Right cardiac atrium (tissue), 5 donors: ENCODE measurements at regions not wholly inside any gene's neighbourhood (a gene's known extent, or its start where the extent isn't known, plus 50 kb on each side); places are given as distances from the start of the nearest gene placed in this dataset.

Experiments
- ATAC-seq, 2 donors: fragments of 200-7000 bp; cut with Tn5 transposase; one replicate each; pipeline versions ENCODE4 v1.8.0 to v1.9.1; 2020; ENCODE audit warnings: moderate library complexity in 2 of 2, mild to moderate bottlenecking in 1 of 2
- DNase-seq, 3 donors: peaks; one replicate each; pipeline ENCODE4 v3.0.0-alpha.2; 2020
- H3K27ac ChIP-seq: one replicate; pipeline ENCODE4 v1.5.1; 2013; ENCODE audit warnings: mild to moderate bottlenecking, low read length, control low read depth, moderate library complexity
- H3K27me3 ChIP-seq: one replicate; pipeline ENCODE4 v1.6.1; 2013; ENCODE audit not compliant: control insufficient read depth, insufficient read depth
- H3K4me1 ChIP-seq: one replicate; pipeline ENCODE4 v1.6.1; 2013; ENCODE audit warnings: low read length; ENCODE audit not compliant: control insufficient read depth, insufficient read depth
- H3K4me3 ChIP-seq: one replicate; pipeline ENCODE4 v1.5.1; 2013; ENCODE audit warnings: low read length, control low read depth
- H3K9me3 ChIP-seq: one replicate; pipeline ENCODE4 v1.6.1; 2013; ENCODE audit warnings: low read length; ENCODE audit not compliant: control insufficient read depth
- WGBS: extraction: QIAGEN DNeasy Blood & Tissue Kit; methylation state at CpG from one replicate; pipeline ENCODE4 v1.1.7; 2013; 5-methylcytosine and 5-hydroxymethylcytosine counted together
- intact Hi-C, 4 donors: fragments of 100-400 bp; cut with DNase I; formaldehyde crosslinking; loops; one replicate each; pipeline versions ENCODE4 v1.11.0 to v1.14.0; 2022 to 2023
- donor health status: healthy with polysubstance abuse.
- donor health status: DM: no; HTN: yes; CAD: no.
- donor health status: DM: no; HTN: no; CAD: no.
- donor health status: DM: no; HTN: yes; CAD: no; lungs with severe emphysema.
- donor health status: DM: yes; HTN: yes; CAD: no.

DNA sequence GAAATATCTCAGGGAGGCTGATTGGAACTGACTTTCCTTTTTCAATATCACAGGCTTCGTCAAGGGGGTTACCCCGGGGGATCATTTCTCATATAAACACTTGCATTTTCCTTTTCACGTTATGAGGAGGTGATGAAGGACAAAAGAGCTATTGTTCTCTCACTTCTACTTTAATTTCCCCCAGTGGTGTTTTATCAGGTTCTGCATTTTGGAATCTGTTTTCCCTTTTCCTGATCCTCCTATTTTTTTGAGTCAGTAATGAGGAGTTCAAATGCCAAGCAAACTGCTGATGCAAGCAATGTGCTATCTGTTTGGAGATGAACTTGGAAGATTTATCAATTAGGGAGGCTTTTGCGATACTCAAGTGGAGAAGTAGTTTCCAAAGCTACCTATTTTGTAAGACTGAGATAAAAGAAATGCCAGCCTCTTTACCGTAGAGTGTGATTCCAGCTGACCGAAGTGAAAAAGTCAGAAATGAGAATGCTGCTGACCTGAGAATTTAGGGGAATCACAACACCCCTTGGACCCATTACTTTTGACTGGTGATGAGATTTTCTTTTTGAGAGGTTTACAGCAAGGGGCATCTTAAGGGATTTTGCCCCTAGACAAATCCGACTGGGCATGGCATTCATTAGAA is 556.0 kb downstream of the RNF144A start:
- Histone ChIP-seq H3K4me1 (no peaks in the 10 kb centered on the region), H3K27me3 (peaks cover 3% of the 10 kb centered on the region), H3K9me3 (no peaks in the 10 kb centered on the region), H3K27ac (no peak overlapping the region), H3K4me3 (no peak overlapping the region)
- 46% methylated on average over 7 of the region's 7 CpGs for WGBS
- DNase-seq (no peak), ATAC-seq (no peak)
- intact Hi-C loops = no loop called here

DNA sequence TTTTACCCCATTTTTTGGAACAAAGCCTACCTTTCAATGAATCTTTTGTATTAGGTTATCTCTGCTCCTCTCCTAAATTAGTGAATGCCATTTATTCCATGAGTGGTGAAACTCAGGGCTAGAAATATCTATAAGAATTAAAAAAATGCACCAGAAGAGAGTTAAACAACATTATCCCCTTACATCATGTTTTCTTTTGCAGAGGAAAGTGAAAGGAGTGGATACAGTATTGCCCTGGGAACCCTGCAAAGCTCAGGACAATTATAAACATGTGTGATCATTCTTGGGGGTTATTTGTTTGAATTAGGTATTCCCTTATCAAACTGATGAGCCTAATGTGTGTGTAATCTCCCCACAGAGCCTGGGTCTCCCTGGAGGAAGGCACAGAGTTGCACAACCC is 559.2 kb downstream of the RNF144A start:
- ATAC-seq = no peak
- H3K9me3 ChIP-seq = no peaks in the 10 kb centered on the region

DNA sequence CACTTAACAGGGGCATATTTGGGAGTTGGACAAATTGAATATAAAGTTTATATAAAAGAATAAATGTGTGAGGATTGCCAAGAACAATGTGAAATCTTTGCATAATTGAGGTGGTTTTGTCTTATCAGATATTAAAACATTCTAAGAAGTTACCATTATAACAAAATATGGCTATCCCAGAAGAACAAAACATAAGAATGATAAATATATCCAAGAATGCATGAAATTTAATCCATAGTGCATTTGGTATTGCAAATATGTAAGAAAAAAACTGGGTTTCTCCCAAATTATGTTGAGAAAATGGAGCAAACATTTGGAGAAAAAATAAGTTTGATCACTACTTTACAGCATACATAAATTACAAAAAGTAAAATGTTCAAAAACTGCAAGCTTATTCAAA is 562.4 kb downstream of the RNF144A start:
- intact Hi-C loops = no loop called here
- Histone ChIP-seq H3K4me1 (no peaks in the 10 kb centered on the region), H3K27ac (no peak overlapping the region), H3K27me3 (no peaks in the 10 kb centered on the region), H3K9me3 (no peaks in the 10 kb centered on the region), H3K4me3 (no peak overlapping the region)
- ATAC-seq (no peak), DNase-seq (no peak)

More for the DNA sequence above, 559.2 kb downstream of the RNF144A start:
- H3K4me1 ChIP-seq = no peaks in the 10 kb centered on the region
- no peaks in the 10 kb centered on the region for H3K27me3 ChIP-seq
- H3K27ac ChIP-seq = no peak overlapping the region
- no peak overlapping the region for H3K4me3 ChIP-seq
- no peak for DNase-seq
- intact Hi-C loops = no loop called here

DNA sequence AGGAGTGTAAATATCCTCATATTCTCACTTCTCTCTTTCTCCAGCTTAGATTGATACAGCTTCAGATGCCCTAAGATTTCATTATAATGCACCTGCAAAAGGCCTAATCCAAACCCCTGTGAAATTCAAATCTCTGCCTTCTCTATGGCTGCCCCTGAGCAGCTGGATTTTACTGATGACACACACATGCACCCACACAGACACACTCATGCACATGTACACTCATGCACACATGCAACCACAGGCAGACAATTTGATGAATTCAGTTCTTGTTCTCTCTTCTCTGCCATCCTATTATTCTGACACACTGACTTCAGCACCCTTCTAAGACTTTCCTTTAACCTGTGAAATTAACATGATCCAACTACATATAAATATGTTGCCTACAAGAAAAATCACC is 563.2 kb downstream of the RNF144A start:
- no peak for DNase-seq
- no peaks in the 10 kb centered on the region for H3K27me3 ChIP-seq
- intact Hi-C loops = no loop called here
- H3K27ac ChIP-seq = no peak overlapping the region
- H3K9me3 ChIP-seq = no peaks in the 10 kb centered on the region
- H3K4me1 ChIP-seq = no peaks in the 10 kb centered on the region
- no peak for ATAC-seq
- no peak overlapping the region for H3K4me3 ChIP-seq

DNA sequence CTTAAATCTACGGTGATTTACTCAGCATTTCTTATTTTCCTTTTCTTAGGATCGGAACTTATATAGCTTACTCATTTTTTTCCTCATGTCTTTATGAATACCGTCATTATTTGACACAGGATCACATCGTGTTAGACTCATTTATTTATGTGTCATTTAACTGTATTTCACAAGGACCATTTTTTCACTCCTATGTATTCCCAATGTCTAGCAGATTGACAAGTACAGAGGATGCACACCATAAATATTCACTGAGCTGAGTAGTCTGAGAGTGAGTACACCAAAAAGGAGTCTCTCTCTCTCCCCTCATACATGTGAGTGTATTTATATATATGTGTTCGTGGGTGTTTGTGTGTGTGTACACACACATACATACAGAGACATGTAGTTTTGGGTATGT is 573.5 kb downstream of the RNF144A start:
- no peak for DNase-seq
- no peaks in the 10 kb centered on the region for H3K27me3 ChIP-seq
- no peaks in the 10 kb centered on the region for H3K9me3 ChIP-seq
- no peaks in the 10 kb centered on the region for H3K4me1 ChIP-seq
- H3K27ac ChIP-seq = no peak overlapping the region
- WGBS = 87% methylated on average over 5 of the region's 5 CpGs
- no peak for ATAC-seq
- intact Hi-C loops = no loop called here
- no peak overlapping the region for H3K4me3 ChIP-seq

DNA sequence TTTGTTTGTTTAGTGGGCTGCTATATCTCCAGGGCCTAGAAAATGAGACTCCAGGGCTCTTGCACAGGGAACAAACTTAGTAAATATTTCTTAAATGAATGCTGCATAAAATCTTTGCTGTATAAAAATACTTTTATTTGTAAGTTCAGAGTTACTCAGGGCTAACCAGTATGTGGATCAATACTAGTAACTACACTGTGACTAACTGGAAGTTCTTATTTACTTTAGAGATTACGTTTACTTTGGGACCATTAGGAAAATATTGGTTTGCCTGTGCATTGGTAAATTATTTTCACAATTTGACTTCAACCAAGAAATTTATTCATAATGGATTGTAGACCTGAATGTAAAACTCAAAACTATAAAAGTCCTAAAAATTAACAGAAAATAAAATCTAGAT is 575.5 kb downstream of the RNF144A start:
- no peak overlapping the region for H3K27ac ChIP-seq
- no peak for DNase-seq
- no peak for ATAC-seq
- H3K4me1 ChIP-seq = no peaks in the 10 kb centered on the region
- H3K4me3 ChIP-seq = no peak overlapping the region
- no peaks in the 10 kb centered on the region for H3K27me3 ChIP-seq
- 94% methylated on average over 1 of the region's 1 CpG for WGBS
- no peaks in the 10 kb centered on the region for H3K9me3 ChIP-seq
- intact Hi-C loops = no loop called here

DNA sequence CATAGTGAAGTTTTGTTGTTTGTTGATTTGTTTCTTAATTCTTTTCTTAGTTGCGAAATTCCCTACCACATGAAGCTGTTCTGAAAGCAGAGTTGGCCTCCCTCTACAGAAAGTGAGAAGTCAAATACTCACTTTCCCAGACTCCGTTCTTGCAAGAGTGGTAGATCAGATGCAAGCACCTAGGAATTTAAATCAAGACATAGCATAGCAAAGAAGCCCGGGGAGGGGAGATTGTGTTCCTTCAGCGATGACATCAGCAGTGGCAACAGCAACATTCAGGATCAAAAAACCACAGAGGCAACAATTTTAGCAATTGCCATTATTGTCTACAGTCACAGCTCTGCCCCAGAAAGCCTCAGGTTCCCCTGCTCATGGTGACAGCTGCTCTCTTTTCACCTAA is 580.0 kb downstream of the RNF144A start:
- H3K4me1 ChIP-seq = no peaks in the 10 kb centered on the region
- no peaks in the 10 kb centered on the region for H3K27me3 ChIP-seq
- no peak overlapping the region for H3K27ac ChIP-seq
- DNase-seq (no peak), ATAC-seq (no peak)
- intact Hi-C loops = no loop called here
- H3K9me3 ChIP-seq = no peaks in the 10 kb centered on the region
- 69% methylated on average over 4 of the region's 4 CpGs for WGBS
- no peak overlapping the region for H3K4me3 ChIP-seq

DNA sequence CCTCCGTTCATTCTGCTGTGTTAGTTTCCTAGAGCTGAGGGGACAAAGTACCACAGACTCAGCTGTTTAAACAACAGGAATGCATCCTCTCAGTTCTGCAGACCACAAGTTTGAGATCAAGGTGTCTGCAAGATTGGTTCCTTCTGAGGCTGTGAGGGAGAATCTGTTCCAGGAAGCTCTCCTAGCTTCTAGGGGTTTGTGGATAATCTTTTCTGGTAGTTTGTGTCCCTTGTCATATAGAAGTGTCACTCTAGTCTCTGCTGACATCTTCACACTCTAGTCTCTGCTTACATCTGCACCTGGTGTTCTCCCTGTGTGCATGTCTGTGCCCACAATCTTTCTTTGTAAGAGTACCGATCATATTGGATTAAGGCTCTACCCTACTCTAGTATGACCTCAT is 581.8 kb downstream of the RNF144A start:
- WGBS = 73% methylated on average over 2 of the region's 2 CpGs
- Histone ChIP-seq H3K4me3 (no peak overlapping the region), H3K27me3 (no peaks in the 10 kb centered on the region), H3K4me1 (no peaks in the 10 kb centered on the region), H3K27ac (no peak overlapping the region), H3K9me3 (no peaks in the 10 kb centered on the region)
- no peak for ATAC-seq
- intact Hi-C loops = no loop called here
- no peak for DNase-seq

DNA sequence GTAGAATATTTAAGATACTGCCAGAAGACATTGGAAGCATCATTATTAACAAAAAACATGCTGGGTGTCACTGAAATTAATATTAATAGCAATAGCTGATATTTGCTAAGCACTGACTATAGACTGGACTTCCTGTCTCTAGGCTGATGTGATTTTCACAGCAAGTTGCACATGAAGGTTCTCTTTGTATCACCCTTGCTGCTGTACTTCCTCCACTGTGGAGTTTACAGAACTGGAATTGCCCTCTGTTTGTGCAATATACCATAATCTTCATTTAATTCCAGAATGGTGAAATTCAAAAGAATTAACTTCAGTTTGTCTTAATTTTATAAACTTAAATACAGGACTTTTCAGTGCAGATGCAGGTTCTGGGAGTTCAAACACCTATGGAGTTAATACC is 585.1 kb downstream of the RNF144A start:
- no peaks in the 10 kb centered on the region for H3K9me3 ChIP-seq
- H3K27ac ChIP-seq = no peak overlapping the region
- no peak for ATAC-seq
- H3K4me1 ChIP-seq = no peaks in the 10 kb centered on the region
- no peak for DNase-seq
- intact Hi-C loops = no loop called here
- H3K27me3 ChIP-seq = no peaks in the 10 kb centered on the region
- H3K4me3 ChIP-seq = no peak overlapping the region

DNA sequence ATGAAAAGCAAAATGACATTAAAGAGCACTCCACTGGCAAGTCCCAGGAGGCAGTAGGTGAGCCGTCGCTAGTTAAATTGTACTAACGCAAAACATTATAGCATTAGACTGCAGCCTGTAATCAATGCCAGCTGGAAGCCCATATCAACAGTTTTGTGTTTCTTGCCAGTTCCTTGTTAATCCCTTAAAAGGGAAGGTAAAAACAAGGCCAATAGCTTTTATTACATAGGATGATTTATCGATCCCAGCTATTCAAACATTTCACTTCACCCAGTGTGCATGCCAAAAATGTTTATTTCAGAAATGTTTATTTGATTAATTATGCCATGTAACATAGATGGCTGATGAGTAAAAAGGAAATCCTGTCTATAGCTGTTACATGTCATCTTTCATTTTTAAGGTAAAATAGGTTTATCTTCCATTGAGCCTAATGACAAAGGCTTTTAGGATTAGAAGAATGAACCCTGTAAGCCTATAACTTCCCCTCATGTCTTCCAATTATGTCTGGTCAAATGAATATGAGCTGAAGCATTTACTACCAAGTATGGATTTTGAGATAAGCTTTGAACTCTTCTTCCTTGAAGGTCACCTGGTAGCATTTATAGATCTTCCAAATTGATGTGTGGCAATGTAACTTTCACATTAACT is 591.2 kb downstream of the RNF144A start:
- intact Hi-C loops = no loop called here
- ATAC-seq = no peak

DNA sequence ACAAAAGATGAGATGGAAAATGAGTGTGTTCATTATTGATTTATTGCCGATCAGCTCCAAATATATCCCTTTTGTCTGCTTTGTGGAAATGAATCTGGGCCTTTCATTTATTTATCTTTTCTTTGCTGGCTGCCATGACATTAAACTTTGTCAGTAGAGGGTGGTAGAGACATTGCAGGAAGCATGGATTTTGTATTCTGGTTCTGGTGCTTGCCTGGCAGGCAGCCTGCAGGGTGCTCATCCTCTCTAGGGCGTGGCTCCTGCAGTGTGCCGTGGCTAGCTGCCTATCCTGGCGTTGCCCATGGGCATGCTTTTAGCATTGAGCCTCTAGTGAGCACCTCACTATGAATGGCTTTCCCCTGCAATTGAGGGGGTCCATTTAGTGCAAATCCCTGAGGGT is 593.1 kb downstream of the RNF144A start:
- intact Hi-C loops = no loop called here
- ATAC-seq = no peak

More for the DNA sequence above, 591.2 kb downstream of the RNF144A start:
- H3K4me3 ChIP-seq = no peak overlapping the region
- H3K27me3 ChIP-seq = no peaks in the 10 kb centered on the region
- no peak overlapping the region for H3K27ac ChIP-seq
- DNase-seq = no peak
- 82% methylated on average over 4 of the region's 4 CpGs for WGBS
- H3K9me3 ChIP-seq = peaks cover 3% of the 10 kb centered on the region
- no peaks in the 10 kb centered on the region for H3K4me1 ChIP-seq

DNA sequence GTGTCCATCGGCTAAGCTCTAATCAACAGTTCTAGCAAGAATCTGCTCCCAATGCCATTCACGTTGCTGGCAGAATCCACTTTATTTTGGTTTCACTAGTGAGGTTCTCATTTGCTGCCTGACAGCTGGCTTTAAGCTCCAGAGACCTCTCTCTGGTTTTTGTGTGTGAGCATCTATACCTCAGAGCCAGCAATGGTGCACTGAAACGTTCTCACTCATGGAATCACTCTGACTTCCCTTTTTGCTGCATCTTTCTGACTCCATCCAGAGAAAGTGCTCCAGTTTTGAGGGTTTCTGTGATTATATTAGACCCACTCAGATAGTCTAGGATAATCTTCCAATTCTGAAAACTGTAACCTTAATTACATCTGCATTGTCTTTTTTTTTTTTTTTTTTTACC is 596.6 kb downstream of the RNF144A start:
- intact Hi-C loops = no loop called here
- no peak for ATAC-seq
- 76% methylated on average over 3 of the region's 3 CpGs for WGBS

More for the DNA sequence above, 593.1 kb downstream of the RNF144A start:
- Histone ChIP-seq H3K4me3 (no peak overlapping the region), H3K27ac (no peak overlapping the region), H3K27me3 (no peaks in the 10 kb centered on the region), H3K4me1 (no peaks in the 10 kb centered on the region), H3K9me3 (peaks cover 3% of the 10 kb centered on the region)
- WGBS = 79% methylated on average over 4 of the region's 4 CpGs
- DNase-seq = no peak

More for the DNA sequence above, 596.6 kb downstream of the RNF144A start:
- Histone ChIP-seq H3K27ac (no peak overlapping the region), H3K9me3 (peaks cover 3% of the 10 kb centered on the region), H3K4me3 (no peak overlapping the region), H3K4me1 (no peaks in the 10 kb centered on the region), H3K27me3 (no peaks in the 10 kb centered on the region)
- DNase-seq = no peak
